T47D (cell line): ENCODE measurements at regions not wholly inside any gene's neighbourhood (a gene's known extent, or its start where the extent isn't known, plus 50 kb on each side); places are given as distances from the start of the nearest gene placed in this dataset.
"Not testable (repeated sequence)": the region's sequence is repeated elsewhere in the genome, so short reads cannot be mapped to it uniquely, and the experiment has no call there.

ENCODE experiments used
- DNase-seq, 2 experiments: peaks; one replicate each; pipeline versions ENCODE4 v3.0.0 to v3.0.0-alpha.2; 2011 to 2012; ENCODE audit warnings: low read depth in 1 of 2, low spot score in 1 of 2
- JUND ChIP-seq: IDR thresholded peaks from 2 replicates; pipeline ENCODE4 v1.6.1; 2012; ENCODE audit warnings: low read depth
- in situ Hi-C: cut with HindIII; loops from 2 replicates; pipeline ENCODE4 v1.10.0; 2016; ENCODE audit warnings: low sequenced_read_pairs, low pct_unique_long_range_greater_than_20kb

DNA sequence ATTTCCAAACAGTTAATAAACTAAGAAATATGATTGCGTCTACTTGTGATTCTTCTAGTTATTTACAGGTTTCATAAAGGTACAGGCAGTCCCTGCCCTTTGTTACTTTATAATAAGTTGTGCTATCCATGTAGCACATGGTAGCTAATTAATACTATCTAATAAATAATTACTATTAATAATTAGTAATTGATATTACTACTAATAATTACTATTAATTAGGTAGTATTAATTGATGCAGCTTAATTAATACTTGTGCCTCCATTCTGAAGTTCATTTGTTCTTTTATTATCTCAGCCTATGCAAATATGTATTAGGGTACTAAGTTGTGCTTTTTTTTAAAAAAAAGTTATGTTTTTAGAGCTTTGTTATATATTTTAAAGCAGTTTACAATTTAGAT, 92.3 kb upstream of the TRHDE start:
- TF ChIP-seq JUND = no peak
- no peak for DNase-seq
- in situ Hi-C loops = no loop called here

- DNase-seq, in situ Hi-C loops: not testable (repeated sequence)
Observed at GRCh38 chr12:72184971-72185533, 87.1 kb upstream of the TRHDE start.

DNA sequence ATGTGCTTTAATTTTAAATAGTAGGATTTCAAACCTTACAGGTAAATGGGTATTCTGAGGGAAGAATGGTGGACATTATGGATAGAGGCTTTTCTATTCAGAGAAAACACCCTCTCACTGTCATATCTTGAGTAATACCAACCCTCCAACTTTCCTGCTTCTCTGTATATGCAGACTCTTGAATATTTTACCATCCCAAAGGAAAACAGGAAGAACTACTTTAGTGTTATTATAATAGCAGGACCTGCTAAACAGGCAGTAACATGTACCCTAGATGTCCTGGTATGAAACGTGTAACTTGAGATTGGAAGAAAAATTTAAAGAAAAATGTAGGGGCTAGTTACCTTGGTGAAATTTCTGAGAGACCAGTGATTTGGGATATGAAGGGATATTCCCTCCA, 82.9 kb upstream of the TRHDE start:
- in situ Hi-C loops = no loop called here
- TF ChIP-seq JUND = no peak
- DNase-seq = no peak

DNA sequence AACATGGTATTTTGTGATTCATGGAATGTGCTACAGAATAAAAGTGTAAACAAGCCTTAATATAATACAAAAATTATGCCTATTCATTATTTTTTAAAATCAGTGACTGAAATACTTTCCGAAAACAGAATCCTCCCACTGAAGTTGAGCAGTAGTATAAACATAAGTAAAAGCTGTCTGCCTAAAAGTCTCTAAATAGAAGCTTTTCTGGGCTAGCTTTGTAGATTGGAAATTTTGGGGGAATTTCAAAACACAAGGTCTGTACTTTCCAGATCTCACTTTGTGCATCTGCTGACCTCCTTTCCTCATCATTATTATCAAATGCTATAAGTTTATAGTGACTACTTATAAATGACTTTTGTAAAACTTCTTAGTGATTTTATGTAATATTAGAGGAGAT, 80.4 kb upstream of the TRHDE start:
- in situ Hi-C loops = no loop called here
- no peak for DNase-seq
- no peak for TF ChIP-seq JUND

- DNase-seq = no peak
- no peak for TF ChIP-seq JUND
- in situ Hi-C loops = no loop called here
Observed at GRCh38 chr12:72197790-72198189, 74.4 kb upstream of the TRHDE start.

DNA sequence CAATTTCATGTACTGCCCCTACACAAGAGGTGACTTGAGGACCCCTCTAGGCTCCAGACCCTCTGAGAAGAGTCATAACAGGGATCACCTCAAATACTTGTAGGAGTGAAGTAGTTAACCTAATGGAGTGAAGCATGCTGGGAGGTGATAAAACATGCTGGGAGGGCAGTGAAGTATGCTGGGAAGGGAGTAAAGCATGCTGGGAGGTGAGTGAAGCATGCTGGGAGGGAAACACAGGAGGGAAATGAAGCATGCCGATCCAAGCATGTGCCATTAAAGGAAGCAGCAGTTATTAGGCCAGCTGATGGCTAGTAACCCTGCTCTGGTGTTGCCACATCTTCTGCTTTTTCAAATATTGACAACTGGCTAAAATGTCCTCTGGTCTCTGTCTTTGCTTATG, 70.7 kb upstream of the TRHDE start:
- no peak for TF ChIP-seq JUND
- no peak for DNase-seq
- in situ Hi-C loops = no loop called here

- DNase-seq = no peak
- in situ Hi-C loops = no loop called here
- TF ChIP-seq JUND = no peak
Observed at GRCh38 chr12:72203764-72204335, 68.3 kb upstream of the TRHDE start.

DNA sequence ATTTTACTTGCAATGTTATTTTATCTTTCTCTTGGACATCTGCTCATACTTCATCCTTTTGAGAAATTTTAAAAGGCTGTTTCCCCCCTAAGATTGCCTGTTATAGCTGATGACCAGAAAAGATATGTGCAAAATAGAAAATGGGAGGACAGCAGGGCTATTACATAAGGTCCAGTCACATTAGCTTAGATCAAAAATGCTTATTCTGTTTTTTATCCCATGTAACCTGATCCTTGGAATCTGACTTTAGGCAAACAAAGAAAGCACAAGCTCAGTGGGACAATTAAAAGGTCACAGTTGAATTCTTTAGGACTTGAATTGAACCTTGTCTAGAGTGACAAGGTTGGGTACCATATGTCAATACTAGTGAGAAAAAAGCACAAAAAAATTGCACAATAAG, 65.1 kb upstream of the TRHDE start:
- DNase-seq = no peak
- TF ChIP-seq JUND = no peak
- in situ Hi-C loops = no loop called here

GRCh38 chr12:72207486-72208409, 64.4 kb upstream of the TRHDE start:
- TF ChIP-seq JUND = no peak
- DNase-seq = no peak
- in situ Hi-C loops = no loop called here

DNA sequence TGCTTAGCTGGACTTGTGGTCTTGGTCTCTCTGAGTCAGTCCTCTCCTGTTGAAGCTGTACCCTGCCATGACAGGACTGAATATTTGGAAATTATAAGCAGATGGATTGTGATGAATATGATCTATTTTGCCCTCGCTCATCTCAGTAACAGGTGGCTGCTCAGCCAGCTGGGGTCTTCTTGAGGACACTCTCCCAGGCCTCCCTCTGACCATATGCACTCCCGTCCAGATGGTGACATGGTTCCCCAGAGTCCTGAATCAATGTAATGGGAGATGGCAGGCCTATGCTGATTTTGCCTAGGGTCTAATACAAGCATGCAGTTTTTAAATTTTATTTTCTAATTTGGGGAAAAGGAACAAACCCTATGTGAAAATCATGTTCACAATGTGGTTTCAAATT, 63.1 kb upstream of the TRHDE start:
- TF ChIP-seq JUND = no peak
- no peak for DNase-seq
- in situ Hi-C loops = no loop called here

DNA sequence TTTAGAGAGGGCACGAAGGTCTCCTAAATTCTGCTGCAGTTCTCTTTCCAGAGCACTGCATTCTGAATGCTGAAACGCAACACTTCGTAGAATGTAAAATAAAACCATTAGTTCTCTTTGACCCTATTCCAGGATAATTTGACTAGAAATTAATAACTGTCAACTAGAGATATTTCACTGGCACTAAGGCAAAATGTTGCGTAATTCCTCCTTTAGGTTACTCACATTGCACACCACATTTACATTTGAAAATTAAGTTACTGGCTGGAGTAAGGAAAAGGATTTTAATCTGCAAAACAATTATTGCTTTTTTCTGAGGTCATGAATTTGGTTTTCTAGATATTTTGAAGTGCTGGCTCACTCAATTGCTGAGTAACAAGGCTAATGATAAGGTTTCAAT, 58.0 kb upstream of the TRHDE start:
- no peak for TF ChIP-seq JUND
- in situ Hi-C loops = no loop called here
- no peak for DNase-seq

GRCh38 chr12:72215287-72215686, 56.9 kb upstream of the TRHDE start:
- in situ Hi-C loops, DNase-seq: not testable (repeated sequence)

GRCh38 chr12:72219937-72220336, 52.2 kb upstream of the TRHDE start:
- in situ Hi-C loops = no loop called here
- no peak for TF ChIP-seq JUND
- DNase-seq = no peak
